GM18909 (cell line): ENCODE measurements at regions not wholly inside any gene's neighbourhood (a gene's known extent, or its start where the extent isn't known, plus 50 kb on each side); places are given as distances from the start of the nearest gene placed in this dataset.
"Not testable (repeated sequence)": the region's sequence is repeated elsewhere in the genome, so short reads cannot be mapped to it uniquely, and the experiment has no call there.

Experiments
- ATAC-seq: cut with Tn5 transposase; IDR thresholded peaks from one replicate; pipeline ENCODE4 v1.9.1; 2021; ENCODE audit warnings: mild to moderate bottlenecking; ENCODE audit not compliant: unreplicated experiment, poor library complexity

DNA sequence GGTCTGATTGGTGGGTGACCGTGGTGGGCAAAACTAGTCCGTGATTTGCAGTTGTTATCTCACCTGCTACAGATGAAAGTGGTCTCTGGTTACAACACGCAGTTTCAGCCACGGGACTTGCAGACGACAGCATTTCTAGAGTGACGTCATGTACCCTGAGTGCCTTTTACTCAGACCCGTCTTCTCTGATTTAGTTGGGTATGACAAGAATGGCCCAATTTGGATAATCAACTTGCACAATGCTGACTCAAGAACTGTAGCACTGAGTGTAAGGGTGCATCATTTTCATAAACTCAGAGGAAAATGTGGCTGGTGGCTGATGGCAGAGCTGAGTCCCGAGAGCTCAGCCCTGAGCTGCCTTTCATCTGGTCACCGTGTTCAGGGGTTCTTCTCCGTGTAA lies 281.4 kb upstream of the FRG1 start:
- no peak for ATAC-seq

DNA sequence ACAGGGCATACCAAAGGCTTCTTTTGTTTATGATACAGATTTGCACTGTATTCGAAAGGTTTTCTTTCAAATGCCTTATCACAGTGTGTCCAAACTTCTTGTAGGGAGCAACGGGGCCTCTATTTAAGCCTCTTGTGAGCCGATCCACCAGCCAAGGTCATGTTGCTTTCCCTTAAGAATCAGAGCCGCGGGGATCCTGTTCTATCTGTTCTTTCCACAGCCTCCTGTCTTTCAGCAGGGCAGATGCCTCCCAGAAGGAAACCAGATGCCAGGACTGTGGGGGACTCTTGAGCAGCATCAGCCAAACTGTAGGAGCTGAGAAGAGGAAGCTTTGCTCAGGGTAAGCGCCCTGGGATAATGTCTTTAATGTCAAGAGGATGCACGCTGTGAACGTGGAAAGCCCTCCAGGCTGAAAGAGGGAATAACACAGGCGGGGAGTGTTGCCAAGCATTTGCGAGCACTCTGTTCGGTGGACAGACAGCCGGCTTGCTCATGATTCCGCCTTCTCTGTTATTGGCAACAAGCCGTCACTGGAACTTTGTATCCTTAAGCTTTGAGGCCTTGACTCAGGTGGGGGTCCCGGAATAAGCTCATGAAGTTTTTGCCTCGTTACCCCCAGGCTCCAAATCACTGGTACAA lies 279.8 kb upstream of the FRG1 start:
- ATAC-seq, result no peak

DNA sequence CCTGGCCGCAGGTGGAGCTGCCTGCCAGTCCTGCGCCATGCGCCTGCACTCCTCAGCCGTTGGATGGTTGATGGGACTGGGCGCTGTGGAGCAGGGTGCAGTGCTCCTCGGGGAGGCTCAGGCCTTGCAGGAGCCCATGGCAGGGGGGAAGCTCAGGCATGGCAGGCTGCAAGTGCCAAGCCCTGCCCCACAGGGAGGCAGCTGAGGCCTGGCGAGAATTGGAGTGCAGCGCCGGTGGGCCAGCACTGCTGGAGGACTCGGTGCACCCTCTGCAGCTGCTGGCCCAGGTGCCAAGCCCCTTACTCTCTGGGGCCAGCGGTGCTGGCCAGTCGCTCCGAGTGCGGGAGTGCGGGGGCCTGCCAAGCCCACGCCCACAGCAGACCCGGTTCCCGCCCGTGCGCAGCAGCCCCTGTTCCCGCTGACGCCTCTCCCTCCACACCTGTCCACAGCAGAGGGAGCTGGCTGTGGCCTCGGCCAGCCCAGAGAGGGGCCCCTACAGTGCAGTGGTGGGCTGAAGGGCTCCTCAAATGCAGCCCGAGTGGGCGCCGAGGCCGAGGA lies 275.9 kb upstream of the FRG1 start:
- ATAC-seq, result no peak

DNA sequence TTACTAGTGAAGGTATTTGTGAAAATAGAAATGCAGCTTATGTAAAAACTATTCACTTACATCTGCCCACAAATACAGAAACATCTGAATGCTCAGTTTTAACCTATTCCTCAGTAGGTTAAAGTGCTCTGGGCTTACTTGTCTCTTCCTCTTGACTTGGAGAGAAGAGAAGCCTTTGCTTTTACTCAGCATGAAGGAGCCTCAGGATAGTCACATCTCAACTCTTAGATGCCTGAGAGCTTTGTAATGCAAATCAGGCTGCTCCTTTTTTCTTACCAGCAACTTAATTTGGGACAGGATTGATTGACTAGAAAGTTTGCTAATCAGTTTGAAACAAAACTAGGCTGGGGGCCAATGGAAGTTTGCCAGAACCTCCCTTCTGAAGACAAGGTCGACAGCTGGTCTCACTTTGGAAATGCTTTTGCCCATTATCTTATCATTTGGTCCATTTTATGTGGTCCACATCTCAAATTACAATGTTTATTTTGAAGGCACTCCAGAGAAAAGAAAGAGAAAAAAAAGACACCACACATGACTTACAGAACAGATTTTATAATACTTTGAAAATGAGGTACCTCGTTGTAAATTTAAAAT lies 274.9 kb upstream of the FRG1 start:
- ATAC-seq, result not testable (repeated sequence)

DNA sequence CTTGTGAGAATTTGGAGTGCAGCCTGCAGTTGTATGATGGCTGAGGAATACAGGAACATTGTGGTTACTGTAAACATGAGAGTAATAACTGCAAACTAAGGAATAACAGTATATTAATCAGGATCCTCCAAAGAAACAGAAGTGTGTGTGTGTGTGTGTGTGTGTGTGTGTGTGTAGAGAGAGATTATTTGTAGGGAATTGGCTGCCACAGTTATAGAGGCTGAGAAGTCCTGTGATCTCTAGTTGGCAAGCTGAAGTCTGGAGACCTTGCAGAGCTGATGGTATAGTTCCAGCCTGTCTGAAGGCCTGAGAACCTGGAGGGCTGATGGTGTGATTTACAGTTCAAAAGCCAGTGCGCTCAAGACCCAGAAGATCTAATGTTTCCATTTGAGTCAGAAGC lies 273.3 kb upstream of the FRG1 start:
- ATAC-seq, result not testable (repeated sequence)

DNA sequence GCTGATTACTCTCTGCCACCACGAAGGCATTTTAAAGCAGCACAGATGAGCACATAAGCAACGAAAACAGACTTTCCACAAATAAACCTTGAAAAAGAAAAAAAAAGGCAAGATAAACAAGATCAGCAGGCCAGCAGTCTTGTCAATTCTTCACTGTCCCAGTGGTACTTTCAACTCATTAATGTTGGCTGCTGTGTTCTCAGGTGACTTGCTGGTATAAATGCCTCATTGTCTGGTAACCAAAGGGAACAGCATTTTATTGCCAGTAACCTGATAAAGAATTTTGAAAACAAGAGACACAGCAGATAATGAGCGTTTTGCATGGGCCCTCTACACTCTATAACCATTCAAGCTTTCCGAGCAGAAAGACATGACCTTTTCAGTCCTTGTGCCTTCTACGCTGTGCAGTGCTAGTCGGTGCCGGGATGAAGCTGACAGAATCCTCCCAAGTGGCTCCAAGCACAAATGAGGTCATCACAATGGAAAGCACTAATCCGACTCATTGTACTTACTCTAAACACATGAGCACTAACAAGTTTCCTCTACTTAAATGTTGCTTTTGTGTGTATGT lies 242.9 kb upstream of the FRG1 start:
- not testable (repeated sequence) for ATAC-seq

DNA sequence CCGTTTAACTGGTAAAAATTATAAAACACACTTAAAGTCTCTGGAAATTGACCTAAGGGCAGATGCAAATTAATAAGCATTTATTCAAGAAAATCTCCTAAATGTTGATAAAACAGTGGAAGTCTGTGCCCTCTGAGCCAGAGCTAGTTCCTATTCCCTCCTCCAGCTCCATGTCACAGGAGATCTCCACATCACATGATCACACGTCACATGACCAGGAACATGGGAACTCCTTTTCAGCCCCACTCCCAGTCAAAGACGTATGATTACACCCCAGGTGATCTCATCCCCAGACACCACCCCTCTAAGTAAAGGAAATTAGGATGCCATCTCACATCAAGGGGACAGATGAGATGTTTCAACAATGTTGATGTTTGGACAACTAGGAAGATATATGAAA lies 237.7 kb upstream of the FRG1 start:
- ATAC-seq, result not testable (repeated sequence)

DNA sequence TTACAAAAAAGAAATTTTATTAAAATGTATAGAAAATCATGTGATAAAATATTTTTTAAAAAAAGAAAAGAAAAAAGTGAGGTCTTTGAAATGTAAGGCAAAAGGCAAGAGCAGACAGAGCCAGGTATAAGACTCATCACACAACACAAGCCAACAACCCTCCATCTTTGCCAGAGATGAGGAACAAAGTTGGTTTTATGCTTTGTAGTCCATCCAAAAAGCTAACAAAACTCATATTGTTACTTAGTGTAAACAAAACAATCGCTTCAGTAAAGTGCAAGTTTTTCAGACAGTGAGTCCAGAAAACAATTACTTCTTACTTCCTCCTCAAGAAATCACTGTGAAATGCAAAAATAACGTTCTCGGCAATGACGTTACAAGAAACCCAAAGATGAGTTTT lies 233.9 kb upstream of the FRG1 start:
- ATAC-seq, result not testable (repeated sequence)

DNA sequence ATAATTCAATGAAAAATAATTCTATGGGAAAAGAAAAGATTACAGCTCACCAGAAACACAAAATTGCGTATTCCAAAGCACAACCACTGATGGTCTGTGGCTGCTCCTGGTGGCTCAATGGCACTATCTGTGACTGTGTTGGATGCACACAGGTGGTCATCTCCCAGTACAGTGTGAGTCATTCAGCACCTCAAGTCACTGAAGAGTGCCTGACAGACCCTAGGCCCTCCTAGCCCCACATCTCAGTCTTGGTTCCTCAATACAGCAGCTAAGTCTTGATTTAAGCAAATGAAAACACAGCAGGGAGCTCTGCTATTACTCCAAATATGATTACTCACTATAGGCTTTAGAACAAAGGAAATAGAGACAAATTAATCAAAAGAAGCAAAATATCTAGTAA lies 233.4 kb upstream of the FRG1 start:
- not testable (repeated sequence) for ATAC-seq

DNA sequence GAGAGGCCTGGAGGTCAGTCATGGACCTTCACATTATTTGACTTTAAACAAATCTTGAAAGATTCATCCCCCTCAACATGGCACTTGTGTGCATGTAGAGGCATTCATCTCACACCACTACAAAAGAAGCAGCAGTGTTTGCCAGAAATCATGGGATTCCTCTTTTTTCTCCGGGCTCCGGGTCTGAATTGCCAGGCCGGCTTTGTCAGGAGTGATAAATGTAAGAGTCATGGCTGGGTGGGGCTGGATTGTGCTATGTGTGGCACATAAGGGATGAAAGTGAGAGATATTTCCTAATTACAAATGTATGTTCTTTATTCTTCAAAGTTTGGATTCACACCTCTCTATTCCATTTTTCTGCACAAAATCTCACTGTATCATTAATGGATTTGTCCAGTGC lies 228.7 kb upstream of the FRG1 start:
- not testable (repeated sequence) for ATAC-seq

DNA sequence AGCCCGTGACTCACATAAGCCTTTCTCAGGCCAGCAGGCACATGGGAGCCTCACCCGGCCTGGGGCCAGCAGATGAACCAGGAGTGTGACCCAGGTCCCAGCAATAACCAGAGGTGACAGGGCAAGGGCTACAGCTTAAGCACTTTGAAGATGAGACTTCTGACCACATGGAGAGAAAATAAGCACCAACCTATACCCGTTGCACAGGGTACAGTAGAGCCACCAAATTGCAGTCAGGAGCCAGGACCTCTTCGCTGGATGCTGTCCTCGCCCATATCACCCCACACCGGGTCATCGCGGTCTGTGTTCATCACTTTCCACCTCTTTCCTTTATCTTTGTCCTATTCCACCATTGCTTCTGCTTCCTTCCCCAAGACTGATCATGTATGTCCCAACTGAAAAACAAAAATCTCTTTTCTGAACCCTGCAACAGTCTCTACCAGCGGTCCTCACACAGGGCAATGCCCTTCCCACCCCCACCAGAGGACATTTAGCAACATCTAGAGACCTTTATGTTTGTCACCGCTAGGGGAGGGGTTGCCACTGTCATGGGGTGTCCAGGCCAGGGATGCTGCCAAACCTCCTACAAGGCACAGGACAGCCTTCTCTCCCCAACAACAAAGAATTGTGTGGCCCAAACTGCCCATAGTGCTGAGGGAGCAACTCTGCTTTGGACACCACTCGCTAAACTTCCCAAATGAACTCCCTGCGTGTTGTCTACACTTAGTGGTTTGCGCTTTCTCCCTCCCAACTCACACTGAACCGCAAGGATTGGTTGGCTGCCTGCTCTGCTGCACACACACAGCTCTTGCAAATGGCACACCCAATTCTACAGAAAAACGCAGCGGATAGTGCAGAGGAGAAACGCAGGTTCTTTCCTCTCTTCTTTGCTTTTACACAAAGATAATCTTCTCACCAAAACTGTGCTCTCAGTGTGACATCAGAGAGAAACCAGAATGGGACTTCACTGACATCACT lies 219.4 kb upstream of the FRG1 start:
- ATAC-seq, result not testable (repeated sequence)

DNA sequence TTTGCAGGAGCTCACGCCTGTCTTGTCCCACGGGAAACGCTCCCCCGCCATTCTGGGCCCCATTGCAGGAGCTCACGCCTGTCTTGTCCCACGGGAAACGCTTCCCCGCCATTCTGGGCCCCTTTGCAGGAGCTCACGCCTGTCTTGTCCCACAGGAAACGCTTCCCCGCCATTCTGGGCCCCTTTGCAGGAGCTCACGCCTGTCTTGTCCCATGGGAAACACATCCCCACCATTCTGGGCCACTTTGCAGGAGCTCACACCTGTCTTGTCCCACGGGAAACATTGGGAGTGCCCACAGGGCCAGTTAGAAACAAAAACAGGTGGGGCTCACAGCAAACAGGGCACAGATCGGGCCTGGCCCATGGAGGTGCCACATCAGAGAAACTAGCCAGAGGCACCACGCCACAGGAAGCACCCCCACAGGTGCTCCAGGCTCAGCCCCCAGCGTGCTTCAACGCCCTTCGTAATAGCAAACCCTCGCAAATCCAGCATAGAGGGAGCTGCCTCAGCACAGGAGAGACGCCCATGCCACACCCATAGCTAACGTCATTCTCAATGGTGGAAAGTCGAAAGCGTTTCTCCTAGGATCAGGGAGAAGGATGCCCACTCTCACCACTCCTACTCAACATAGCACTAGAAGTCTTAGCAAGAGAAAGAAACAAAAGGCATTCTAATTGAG lies 218.2 kb upstream of the FRG1 start:
- not testable (repeated sequence) for ATAC-seq

DNA sequence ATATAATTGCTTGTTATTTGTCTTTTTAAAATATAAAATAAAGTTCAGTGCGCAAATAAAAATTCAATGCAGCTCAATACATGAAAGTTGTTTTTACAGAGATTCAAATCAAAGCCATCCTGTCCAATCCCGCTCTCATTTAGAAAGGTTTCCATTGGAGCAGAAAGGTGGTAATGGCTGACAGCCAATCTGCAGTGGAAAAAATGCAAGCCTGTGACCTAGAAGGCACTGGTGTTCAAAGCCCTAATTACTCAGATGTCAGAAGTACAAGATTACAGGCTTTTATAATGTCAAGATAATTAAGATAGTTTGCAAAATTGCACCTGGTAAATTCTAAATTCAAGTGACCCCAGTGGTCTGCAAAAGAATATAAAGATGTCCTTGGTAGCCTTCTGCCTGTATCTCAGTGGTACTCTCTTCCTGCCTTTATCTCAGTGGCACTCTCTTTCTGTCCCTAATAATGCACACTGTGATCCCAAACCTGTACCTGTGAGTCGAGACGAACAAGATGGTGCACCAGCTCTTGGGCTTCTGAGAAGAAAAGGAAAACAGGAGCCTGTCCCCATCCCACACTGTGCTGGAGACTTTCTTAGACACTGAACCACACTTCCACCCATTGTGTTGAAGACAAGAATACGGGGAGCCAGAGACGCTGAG lies 212.6 kb upstream of the FRG1 start:
- not testable (repeated sequence) for ATAC-seq

DNA sequence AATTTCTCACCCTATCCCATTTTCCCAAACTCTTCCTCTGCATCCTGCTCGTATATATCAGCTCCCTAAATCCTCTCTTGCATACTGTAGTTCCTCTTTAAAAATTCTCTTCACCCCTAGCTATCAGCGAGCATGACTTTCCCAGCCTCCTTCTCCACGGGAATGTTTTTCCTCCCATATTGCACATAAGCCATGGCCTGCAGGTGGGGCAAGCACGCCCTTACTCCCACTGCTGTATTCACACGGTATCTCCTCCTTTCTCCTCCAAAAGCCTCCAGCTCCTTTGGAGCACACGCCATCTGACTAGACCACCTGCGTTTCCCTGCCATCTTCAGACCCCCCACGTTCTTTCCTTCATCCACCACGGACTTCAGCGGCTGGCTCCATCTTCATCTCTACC lies 208.7 kb upstream of the FRG1 start:
- not testable (repeated sequence) for ATAC-seq

DNA sequence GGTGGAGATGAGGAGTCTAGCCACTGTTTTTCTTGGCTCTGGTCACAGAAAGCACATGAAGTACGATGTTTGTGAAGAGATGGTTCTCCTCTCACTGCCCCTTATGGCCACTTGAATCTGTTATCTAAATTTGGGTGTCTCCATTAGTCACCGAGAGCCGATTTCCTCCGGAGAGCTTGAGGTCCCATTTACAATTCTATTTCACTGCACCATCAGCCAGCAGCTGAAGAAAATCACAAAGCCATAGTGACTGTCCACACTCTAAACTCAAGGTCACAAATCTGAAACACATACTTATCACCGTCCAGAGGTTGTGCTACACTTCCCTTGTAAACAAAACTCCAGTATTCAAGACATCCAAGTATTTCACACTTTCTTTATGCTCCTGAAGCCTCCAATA lies 207.2 kb upstream of the FRG1 start:
- not testable (repeated sequence) for ATAC-seq

DNA sequence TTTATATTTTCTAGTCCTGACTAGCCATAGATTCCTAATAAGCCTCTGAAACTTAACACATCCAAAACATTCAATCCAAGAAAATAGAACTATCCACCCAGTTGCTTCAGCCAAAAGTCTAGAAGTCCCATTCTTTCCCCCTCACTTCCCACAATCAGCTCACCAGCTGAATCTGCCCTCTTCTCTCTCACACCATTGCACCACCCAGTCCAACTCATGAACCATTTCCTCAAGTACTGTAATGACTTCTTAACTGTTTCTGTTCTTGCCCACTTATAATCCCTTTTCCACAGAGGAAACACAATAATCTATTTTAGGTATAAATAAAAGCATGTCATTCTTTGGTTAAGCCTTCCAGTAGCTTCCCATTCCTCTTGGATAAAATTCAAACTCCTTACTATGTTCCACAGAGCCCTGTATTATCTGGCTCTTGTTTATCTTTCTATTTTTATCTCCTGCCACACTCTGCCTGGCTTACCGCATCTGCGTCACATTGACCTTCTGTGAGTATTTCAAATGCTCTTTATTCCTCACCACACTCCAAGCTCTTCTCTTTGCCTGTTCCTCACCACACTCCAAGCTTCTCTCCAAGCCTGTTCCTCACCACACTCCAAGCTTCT lies 205.9 kb upstream of the FRG1 start:
- ATAC-seq, result not testable (repeated sequence)

DNA sequence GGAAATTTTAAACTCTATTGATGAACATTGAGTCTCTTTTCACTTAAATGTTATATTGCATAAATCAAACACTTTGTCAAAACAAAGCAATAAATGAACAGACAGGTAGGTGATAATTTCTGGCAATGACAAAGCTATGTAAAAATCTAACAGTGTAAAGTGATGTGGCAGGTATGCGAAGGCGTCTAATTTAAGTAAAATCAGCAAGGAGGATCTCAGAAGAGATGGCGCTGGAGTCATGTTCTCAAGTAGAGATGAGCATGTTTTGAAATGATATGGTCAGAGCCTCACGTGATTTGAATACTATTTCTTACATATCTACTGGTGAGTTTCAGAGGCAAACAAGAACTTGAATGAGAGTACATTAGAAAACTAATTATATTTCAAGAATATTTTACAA lies 204.0 kb upstream of the FRG1 start:
- ATAC-seq, result not testable (repeated sequence)

DNA sequence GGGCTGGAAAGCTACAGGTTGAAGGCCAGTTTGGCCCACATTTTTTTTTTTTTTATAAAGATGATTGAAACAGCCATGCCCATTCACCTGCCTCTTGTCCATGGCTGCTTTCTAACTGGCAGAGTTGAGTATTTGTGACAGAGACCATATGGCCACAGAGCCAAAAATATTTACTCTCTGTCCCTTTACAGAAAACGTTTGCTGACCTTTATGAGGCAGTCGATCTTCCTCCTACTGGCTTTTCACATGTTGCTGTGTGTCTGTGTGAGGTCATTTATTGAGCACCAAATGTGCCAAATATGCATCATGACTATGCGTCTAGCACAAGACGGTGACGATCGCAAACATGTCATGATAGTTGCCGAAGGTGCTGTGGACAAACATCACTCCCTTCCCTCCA lies 200.6 kb upstream of the FRG1 start:
- ATAC-seq, result not testable (repeated sequence)

DNA sequence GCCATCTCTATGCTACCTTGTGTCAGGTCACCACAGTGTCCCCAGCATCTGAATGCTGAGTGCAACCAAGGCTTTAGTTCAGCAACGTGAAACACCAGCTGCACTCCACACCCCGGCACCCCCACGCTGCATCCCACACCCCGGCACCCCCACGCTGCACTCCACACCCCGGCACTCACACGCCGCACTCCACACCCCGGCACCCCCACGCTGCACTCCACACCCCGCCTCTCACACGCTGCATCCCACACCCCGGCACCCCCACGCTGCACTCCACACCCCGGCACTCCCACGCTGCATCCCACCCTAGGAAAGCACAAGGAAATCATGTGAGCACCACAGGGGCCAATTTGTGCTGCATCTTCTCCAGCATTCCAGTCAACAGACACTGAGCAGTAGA lies 199.8 kb upstream of the FRG1 start:
- no peak for ATAC-seq
